ENCODE measurements at regions not wholly inside any gene's neighbourhood (a gene's known extent, or its start where the extent isn't known, plus 50 kb on each side); places are given as distances from the start of the nearest gene placed in this dataset.

- no peak for DNase-seq
Measured at GRCh38 chr5:127993476-127993875, 90.1 kb upstream of the SLC12A2 start.

GRCh38 chr5:127994087-127994660, 89.4 kb upstream of the SLC12A2 start:
- DNase-seq, result no peak

GRCh38 chr5:127995556-127995955, 88.0 kb upstream of the SLC12A2 start:
- DNase-seq, result peak; percentile 76

GRCh38 chr5:127997201-127997704, 86.3 kb upstream of the SLC12A2 start:
- DNase-seq, result no peak

GRCh38 chr5:127998950-127999615, 84.5 kb upstream of the SLC12A2 start:
- DNase-seq, result no peak

GRCh38 chr5:127999909-128000308, 83.7 kb upstream of the SLC12A2 start:
- DNase-seq, result no peak

DNA sequence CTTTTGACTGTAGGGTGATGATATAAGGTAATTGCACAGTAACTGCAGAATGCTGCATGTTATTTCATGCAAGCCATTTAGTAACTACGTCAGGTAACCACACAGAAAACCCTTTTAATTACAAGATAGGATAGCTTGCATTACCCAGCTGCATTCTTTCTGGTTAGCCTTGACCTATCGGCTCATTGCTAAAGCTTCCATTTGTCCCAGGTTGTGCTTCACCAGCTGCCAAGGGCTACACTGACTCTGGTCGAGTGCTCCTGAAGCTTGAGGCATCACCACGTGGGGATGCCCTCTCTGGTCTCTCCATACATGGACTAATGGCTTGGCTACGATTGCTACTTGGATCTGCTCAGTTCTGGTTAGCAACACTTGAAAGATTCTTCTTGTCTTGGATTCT, 81.1 kb upstream of the SLC12A2 start:
- DNase-seq, result no peak

DNA sequence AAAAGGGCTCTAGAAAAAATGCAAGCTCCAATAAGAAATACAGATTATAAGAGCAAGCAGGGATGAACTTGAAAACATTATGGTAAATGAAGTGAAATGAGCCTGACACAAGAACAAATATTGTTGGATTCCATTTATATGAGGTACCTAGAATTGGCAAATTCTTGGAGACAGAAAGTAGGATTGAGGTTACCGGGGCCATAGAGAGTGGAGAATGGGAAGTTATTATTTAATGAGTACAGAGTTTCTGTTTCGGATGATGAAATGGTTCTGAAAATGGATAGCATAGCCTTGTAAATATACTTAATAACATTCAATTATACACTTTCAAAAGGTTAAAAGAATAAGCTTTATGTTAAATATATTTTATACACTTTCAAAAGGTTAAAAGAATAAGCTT, 75.6 kb upstream of the SLC12A2 start:
- peak; percentile 5 for DNase-seq

DNA sequence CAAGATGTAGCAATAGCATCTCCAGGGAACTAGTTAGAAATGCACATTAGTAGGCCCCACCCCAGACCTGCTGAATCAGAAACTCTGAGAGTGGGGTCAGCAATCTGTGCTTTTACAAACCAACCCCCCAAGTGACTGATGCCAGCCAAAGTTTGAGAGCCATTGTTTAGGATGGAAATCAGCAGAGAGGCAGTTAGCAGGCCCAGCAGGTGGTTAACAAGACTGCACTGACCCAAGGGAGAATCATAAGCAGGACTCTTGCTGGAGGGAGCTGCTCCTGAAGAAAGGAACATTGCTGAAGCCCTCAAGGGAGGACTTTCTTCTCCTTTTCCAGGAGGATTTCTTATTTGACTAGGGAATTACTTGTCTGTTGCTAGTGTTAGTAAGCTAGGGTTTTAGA, 74.2 kb upstream of the SLC12A2 start:
- no peak for DNase-seq

GRCh38 chr5:128011339-128011738, 72.2 kb upstream of the SLC12A2 start:
- DNase-seq, result no peak

DNA sequence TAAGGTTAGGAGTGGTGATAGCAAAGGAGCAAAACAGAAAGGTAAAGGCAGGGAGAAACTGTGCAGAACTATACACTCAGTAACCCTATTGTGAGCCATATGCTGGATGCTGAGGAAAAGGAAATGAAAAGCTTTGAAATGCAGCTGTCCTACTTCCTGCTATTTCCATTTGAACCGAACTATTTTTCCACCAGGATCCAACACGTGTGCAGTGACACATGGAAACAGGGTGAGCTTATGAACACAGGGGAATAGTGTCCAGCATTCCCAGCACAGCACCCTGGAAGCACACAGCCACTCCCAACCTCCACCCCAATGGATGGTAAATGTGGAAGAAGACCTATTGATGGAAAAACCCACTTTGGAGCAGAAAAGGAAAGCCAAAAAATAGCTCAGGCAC, 69.0 kb upstream of the SLC12A2 start:
- no peak for DNase-seq

DNA sequence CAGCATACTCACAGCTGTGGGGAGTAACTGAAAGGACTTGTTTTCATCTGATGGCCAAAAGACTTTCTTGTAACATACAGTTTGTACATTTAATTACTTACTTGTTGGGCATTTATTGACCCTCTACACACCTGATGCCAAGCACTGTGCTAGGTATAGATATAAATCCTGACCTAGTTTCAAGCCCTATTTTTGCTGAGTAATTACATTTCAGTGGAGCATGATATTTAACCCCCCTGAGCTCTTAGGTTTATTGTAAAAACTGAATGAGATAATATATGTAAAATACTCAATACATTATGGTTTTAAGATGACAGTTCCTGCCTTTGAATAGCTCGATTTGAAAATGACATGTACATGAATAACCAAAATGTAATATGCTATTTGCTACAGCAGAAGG, 68.1 kb upstream of the SLC12A2 start:
- DNase-seq, result no peak

GRCh38 chr5:128015978-128016377, 67.6 kb upstream of the SLC12A2 start:
- no peak for DNase-seq

GRCh38 chr5:128019391-128019790, 64.2 kb upstream of the SLC12A2 start:
- no peak for DNase-seq

DNA sequence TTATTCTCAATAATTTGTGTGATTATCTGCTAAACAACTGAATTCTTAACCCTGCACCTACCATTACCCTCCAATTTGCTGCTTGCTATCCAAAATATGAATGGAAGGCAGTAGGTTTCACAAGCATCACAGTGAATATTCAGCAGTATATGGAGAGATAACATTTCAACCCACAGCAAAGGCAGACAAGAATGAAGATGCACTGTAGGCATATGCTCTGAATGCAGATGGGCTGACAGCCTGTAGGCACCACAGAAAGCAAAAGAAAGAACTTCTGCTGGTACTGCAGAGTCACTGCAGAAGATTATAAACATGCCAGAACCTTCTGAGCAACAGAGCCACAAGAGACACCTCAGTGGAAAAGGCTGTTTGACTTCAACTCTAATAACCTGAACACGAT, 63.6 kb upstream of the SLC12A2 start:
- no peak for DNase-seq

DNA sequence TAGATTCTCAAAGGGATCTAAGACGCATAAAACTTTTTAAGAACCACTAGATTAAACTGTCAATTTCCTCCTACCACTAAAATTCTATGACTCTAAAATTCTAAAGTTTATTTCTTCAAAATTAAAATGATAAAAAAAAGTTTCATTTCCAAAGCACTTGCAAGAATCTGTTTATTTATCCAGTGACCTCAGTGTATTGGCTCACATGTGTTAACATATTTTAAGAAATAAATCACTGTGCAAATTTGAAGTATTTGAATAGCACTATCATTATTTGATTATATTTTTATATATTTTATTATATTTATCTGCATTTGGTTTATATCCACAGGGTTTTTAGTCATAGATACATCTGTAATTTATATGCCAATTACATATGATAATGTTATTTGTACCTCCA, 62.2 kb upstream of the SLC12A2 start:
- no peak for DNase-seq
